Bronchial epithelial cell (primary cell): ENCODE measurements at regions not wholly inside any gene's neighbourhood (a gene's known extent, or its start where the extent isn't known, plus 50 kb on each side); places are given as distances from the start of the nearest gene placed in this dataset.

Source experiments
- DNase-seq: peaks from one replicate; pipeline ENCODE4 v3.0.0-alpha.2; 2010; ENCODE audit warnings: low read depth
- FAIRE-seq: peaks from 2 replicates; lab custom pipeline; 2011; peaks lifted over from hg19 to GRCh38; lab: Jason Lieb, UNC
- H3K27me3 ChIP-seq: 2 replicates; pipeline ENCODE4 v1.5.1; 2011; ENCODE audit warnings: low read length; ENCODE audit not compliant: control insufficient read depth, insufficient read depth
- H3K36me3 ChIP-seq: 2 replicates; pipeline ENCODE4 v1.5.1; 2011; ENCODE audit warnings: low read length; ENCODE audit not compliant: control insufficient read depth, insufficient read depth
- H3K4me3 ChIP-seq: 2 replicates; pipeline ENCODE4 v1.5.1; 2011; ENCODE audit warnings: mild to moderate bottlenecking, low read depth, low read length, control low read depth
- TF ChIP-seq, protein P1 (sequence below): IDR thresholded peaks from 2 replicates; pipeline ENCODE4 v1.5.1; 2011; ENCODE audit warnings: mild to moderate bottlenecking, moderate library complexity, low read length, control low read depth, inconsistent platforms; ENCODE audit not compliant: insufficient read depth, severe bottlenecking

DNA sequence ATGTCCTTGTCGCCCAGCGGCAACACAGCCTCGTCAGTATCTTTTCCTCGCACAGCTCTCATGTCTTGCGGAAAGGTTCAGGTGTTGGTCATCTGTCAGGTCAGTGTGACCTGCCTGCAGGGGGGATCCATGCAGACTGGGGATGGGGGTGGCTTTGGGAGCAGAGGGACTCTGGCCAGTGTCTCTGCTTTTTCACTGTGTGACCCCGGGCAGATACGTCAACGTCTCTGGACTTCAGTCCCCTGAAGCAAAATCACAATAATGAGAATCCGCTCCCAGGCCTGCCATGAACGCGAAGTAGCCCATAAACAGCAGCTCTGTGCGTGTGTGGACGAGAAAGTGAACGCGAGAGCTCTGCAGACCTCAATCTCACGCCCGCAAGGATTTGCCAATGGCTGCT lies 75.7 kb upstream of the FCN1 start:
- TF ChIP-seq, protein P1, sequence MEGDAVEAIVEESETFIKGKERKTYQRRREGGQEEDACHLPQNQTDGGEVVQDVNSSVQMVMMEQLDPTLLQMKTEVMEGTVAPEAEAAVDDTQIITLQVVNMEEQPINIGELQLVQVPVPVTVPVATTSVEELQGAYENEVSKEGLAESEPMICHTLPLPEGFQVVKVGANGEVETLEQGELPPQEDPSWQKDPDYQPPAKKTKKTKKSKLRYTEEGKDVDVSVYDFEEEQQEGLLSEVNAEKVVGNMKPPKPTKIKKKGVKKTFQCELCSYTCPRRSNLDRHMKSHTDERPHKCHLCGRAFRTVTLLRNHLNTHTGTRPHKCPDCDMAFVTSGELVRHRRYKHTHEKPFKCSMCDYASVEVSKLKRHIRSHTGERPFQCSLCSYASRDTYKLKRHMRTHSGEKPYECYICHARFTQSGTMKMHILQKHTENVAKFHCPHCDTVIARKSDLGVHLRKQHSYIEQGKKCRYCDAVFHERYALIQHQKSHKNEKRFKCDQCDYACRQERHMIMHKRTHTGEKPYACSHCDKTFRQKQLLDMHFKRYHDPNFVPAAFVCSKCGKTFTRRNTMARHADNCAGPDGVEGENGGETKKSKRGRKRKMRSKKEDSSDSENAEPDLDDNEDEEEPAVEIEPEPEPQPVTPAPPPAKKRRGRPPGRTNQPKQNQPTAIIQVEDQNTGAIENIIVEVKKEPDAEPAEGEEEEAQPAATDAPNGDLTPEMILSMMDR, result no peak
- Histone ChIP-seq H3K4me3 (no peak overlapping the region), H3K36me3 (no peaks in the 10 kb centered on the region), H3K27me3 (no peaks in the 10 kb centered on the region)
- no peak for DNase-seq
- FAIRE-seq, result no peak

- H3K27me3 ChIP-seq, result no peaks in the 10 kb centered on the region
- no peak for FAIRE-seq
- TF ChIP-seq, protein P1, result no peak
- no peaks in the 10 kb centered on the region for H3K36me3 ChIP-seq
- no peak overlapping the region for H3K4me3 ChIP-seq
- no peak for DNase-seq
Observed at GRCh38 chr9:134993996-134994720, 76.4 kb upstream of the FCN1 start.

DNA sequence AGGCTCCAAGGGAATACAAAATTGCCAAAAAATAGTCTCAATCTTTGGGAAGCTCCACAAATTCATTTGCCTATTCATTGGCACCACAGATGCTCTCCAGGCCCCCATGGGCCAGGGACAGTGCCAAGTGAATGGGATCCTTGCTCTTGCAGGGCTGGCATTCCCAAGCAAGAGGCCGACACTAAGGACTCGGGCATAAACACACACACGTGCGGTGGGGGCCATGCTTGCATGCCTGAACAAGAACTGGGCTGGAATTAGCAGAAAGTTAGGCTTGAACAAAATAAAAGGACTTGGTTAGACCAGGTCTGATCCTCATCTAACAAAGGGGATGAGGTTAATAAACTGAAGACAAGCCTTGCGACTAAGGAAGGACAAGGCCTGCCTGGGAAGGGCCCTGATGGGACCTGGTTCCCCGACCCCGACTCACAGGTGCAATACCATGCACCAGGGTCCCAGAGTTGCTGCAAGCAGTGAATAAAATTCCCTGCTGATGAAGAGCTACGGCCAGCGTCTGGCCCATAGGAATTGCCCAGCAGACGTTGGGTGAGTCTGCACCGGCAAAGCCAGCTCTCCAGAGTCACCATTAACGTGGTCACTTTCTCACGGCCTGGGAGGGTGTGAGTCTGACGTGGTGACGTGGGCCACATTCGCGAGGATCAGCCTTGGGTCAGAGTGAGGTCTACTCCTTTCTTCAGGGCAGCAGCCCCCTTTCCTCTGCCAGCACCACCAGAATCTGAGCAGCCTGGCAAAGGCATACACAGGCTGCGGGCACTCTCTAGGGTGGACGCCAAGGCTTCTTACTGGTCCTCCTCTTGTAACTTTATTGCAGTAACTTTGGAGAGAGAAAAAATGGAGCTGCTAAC lies 77.4 kb upstream of the FCN1 start:
- Histone ChIP-seq H3K27me3 (no peaks in the 10 kb centered on the region), H3K36me3 (no peaks in the 10 kb centered on the region), H3K4me3 (no peak overlapping the region)
- TF ChIP-seq, protein P1, result no peak
- FAIRE-seq (no peak), DNase-seq (no peak)

GRCh38 chr9:134995792-134996120 lies 78.0 kb upstream of the FCN1 start:
- TF ChIP-seq, protein P1, result no peak
- FAIRE-seq (no peak), DNase-seq (no peak)
- no peak overlapping the region for H3K4me3 ChIP-seq
- H3K36me3 ChIP-seq, result no peaks in the 10 kb centered on the region
- H3K27me3 ChIP-seq, result no peaks in the 10 kb centered on the region

- DNase-seq, result no peak
- Histone ChIP-seq H3K4me3 (no peak overlapping the region), H3K36me3 (no peaks in the 10 kb centered on the region), H3K27me3 (no peaks in the 10 kb centered on the region)
- FAIRE-seq, result no peak
- TF ChIP-seq, protein P1, result no peak
Observed at GRCh38 chr9:134996591-134997530, 79.1 kb upstream of the FCN1 start.
